ENCODE measurements at regions not wholly inside any gene's neighbourhood (a gene's known extent, or its start where the extent isn't known, plus 50 kb on each side); places are given as distances from the start of the nearest gene placed in this dataset.

DNA sequence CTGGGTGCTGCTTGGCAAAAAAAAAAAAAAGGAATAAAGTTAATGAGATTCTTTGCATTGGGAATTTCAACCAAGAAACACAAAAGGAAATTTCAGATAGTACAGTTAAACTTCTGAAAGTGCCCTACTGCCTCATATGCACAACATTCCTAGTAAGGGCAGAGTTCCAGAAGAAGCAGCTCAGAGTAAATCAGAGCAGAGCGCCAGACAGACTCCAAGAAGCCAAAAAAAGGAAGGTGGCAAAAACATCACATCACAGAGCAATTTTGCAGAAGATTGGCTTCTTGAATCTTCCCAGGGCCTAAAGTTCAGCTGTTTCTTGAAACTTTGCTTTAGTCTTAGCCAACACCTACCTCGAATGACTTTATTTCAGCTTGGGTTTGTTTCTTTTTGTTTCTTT lies 544.1 kb downstream of the XPNPEP1 start:
- TF ChIP-seq EZH2 (IDR thresholded peaks at IDR 0.05; ENCODE audit: borderline replicate concordance, low read length) = no peak
- TF ChIP-seq, protein P1, sequence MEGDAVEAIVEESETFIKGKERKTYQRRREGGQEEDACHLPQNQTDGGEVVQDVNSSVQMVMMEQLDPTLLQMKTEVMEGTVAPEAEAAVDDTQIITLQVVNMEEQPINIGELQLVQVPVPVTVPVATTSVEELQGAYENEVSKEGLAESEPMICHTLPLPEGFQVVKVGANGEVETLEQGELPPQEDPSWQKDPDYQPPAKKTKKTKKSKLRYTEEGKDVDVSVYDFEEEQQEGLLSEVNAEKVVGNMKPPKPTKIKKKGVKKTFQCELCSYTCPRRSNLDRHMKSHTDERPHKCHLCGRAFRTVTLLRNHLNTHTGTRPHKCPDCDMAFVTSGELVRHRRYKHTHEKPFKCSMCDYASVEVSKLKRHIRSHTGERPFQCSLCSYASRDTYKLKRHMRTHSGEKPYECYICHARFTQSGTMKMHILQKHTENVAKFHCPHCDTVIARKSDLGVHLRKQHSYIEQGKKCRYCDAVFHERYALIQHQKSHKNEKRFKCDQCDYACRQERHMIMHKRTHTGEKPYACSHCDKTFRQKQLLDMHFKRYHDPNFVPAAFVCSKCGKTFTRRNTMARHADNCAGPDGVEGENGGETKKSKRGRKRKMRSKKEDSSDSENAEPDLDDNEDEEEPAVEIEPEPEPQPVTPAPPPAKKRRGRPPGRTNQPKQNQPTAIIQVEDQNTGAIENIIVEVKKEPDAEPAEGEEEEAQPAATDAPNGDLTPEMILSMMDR (IDR thresholded peaks at IDR 0.05; ENCODE audit: low read length) = no peak
- no peaks in the 10 kb centered on the region for H4K20me1 ChIP-seq (ENCODE audit: insufficient read depth, low read length)

DNA sequence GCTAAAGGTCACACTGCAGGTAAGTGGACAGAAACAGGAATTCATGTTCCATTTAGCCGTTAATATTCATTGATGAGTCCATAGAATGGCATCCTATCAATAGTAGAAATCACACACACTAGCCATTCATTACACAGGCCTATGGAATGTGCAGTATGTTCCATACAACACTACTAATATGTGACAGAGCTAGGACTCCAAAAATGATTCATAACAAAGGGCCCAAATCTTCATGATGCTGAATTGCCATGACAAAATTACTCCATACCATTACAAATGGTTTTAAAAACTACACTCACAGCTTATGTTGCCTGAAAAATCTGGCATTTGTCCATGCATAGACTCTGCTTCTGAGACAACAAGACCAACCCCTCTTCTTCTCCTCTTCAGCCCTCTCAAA lies 549.1 kb downstream of the XPNPEP1 start:
- Histone ChIP-seq H3K4me3 (ENCODE audit: low read depth, low read length, poor library complexity, severe bottlenecking) (no peak overlapping the region), H3K4me1 (ENCODE audit: insufficient read depth, low read length, severe bottlenecking) (no peaks in the 10 kb centered on the region), H3K79me2 (ENCODE audit: insufficient read depth, low read length) (no peaks in the 10 kb centered on the region), H3K9ac (ENCODE audit: low read length) (no peak overlapping the region), H3K27me3 (ENCODE audit: insufficient read depth, low read length) (no peaks in the 10 kb centered on the region), H4K20me1 (ENCODE audit: insufficient read depth, low read length) (no peaks in the 10 kb centered on the region), H3K36me3 (ENCODE audit: insufficient read depth, low read length) (no peaks in the 10 kb centered on the region), H3K4me2 (ENCODE audit: low read length) (no peak overlapping the region), H2AFZ (ENCODE audit: low read length) (no peak overlapping the region), H3K27ac (ENCODE audit: low read depth, low read length, poor library complexity, severe bottlenecking) (no peak overlapping the region), H3K9me2 (ENCODE audit: low read depth, low read length) (no peaks in the 10 kb centered on the region), H3K9me3 (ENCODE audit: low read length) (no peaks in the 10 kb centered on the region), H3F3A (ENCODE audit: insufficient read depth, low read length) (no peaks in the 10 kb centered on the region)
- TF ChIP-seq, protein P1 (IDR thresholded peaks at IDR 0.05; ENCODE audit: low read length) = no peak
- TF ChIP-seq EZH2 (IDR thresholded peaks at IDR 0.05; ENCODE audit: borderline replicate concordance, low read length) = no peak

More for the DNA sequence above, 544.1 kb downstream of the XPNPEP1 start:
- Histone ChIP-seq H3K9me2 (ENCODE audit: low read depth, low read length) (no peaks in the 10 kb centered on the region), H3K4me3 (ENCODE audit: low read depth, low read length, poor library complexity, severe bottlenecking) (no peak overlapping the region), H3F3A (ENCODE audit: insufficient read depth, low read length) (no peaks in the 10 kb centered on the region), H3K27ac (ENCODE audit: low read depth, low read length, poor library complexity, severe bottlenecking) (no peak overlapping the region), H3K4me2 (ENCODE audit: low read length) (no peak overlapping the region), H2AFZ (ENCODE audit: low read length) (no peak overlapping the region), H3K36me3 (ENCODE audit: insufficient read depth, low read length) (no peaks in the 10 kb centered on the region), H3K27me3 (ENCODE audit: insufficient read depth, low read length) (no peaks in the 10 kb centered on the region), H3K4me1 (ENCODE audit: insufficient read depth, low read length, severe bottlenecking) (no peaks in the 10 kb centered on the region), H3K79me2 (ENCODE audit: insufficient read depth, low read length) (no peaks in the 10 kb centered on the region), H3K9me3 (ENCODE audit: low read length) (no peaks in the 10 kb centered on the region), H3K9ac (ENCODE audit: low read length) (no peak overlapping the region)

DNA sequence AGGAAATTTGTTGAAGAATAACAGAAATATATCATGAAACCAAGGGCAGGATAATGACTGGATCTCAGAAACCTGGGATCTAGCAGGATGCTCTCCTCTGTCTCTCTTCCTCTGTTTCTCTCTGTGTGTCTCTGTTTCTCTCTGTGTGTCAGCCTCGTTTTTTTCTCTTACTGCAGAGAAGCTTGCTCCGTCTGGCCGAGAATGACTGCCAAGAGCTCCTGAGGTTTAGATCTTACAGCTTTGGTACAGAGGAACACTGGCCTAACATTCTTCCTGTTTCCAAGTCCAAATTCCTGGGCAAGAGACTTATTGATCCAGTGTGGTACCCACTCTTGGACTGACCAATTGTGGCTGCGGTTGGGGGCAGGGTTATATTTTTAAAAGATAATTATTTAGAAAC lies 564.0 kb downstream of the XPNPEP1 start:
- no peaks in the 10 kb centered on the region for H3K9me3 ChIP-seq (ENCODE audit: low read length)
- no peak overlapping the region for H3K27ac ChIP-seq (ENCODE audit: low read depth, low read length, poor library complexity, severe bottlenecking)
- no peaks in the 10 kb centered on the region for H3K36me3 ChIP-seq (ENCODE audit: insufficient read depth, low read length)
- H3K4me1 ChIP-seq (ENCODE audit: insufficient read depth, low read length, severe bottlenecking) = no peaks in the 10 kb centered on the region
- no peak overlapping the region for H3K9ac ChIP-seq (ENCODE audit: low read length)
- no peak overlapping the region for H3K4me3 ChIP-seq (ENCODE audit: low read depth, low read length, poor library complexity, severe bottlenecking)
- no peak overlapping the region for H3K4me2 ChIP-seq (ENCODE audit: low read length)
- no peaks in the 10 kb centered on the region for H3K79me2 ChIP-seq (ENCODE audit: insufficient read depth, low read length)
- no peaks in the 10 kb centered on the region for H4K20me1 ChIP-seq (ENCODE audit: insufficient read depth, low read length)
- H3K27me3 ChIP-seq (ENCODE audit: insufficient read depth, low read length) = no peaks in the 10 kb centered on the region
- H3K9me2 ChIP-seq (ENCODE audit: low read depth, low read length) = no peaks in the 10 kb centered on the region
- no peak overlapping the region for H2AFZ ChIP-seq (ENCODE audit: low read length)
- TF ChIP-seq, protein P1 (IDR thresholded peaks at IDR 0.05; ENCODE audit: low read length) = no peak
- no peak for TF ChIP-seq EZH2 (IDR thresholded peaks at IDR 0.05; ENCODE audit: borderline replicate concordance, low read length)
- no peaks in the 10 kb centered on the region for H3F3A ChIP-seq (ENCODE audit: insufficient read depth, low read length)

All from OCI-LY1 (cell line).